ENCODE measurements at regions not wholly inside any gene's neighbourhood (a gene's known extent, or its start where the extent isn't known, plus 50 kb on each side); places are given as distances from the start of the nearest gene placed in this dataset.
A peak's percentile ranks its signal among the peaks of the same experiment; 100 is the strongest.

GRCh38 chr6:41460742-41461336 is 85.3 kb upstream of the FOXP4 start:
- DNase-seq = no peak
- H4K20me1 ChIP-seq (ENCODE audit: insufficient read depth) = no peaks in the 10 kb centered on the region
- H2AFZ ChIP-seq (ENCODE audit: low read depth) = peak overlapping the region; percentile 17; the same call in 1 of the 2 replicates
- no peaks in the 10 kb centered on the region for H3K79me2 ChIP-seq (ENCODE audit: insufficient read depth)
- H3K36me3 ChIP-seq (replicated peaks in 1 of 2; ENCODE audit: control insufficient read depth in 1 of 2, insufficient read depth in 2 of 2, low read length in 1 of 2) = no peaks in the 10 kb centered on the region
- H3K4me2 ChIP-seq = no peak overlapping the region
- ChIA-PET POLR2A (no interaction called here), CTCF (interaction anchor here (1.3 to 7.6 kb wide), 12 partner anchors 11 to 223 kb away, joined by 3 to 183 read pairs (median 9); no protein-coding TSS in a partner anchor)
- H3F3A ChIP-seq (replicated peaks; ENCODE audit: insufficient read depth) = no peaks in the 10 kb centered on the region
- H3K9ac ChIP-seq = no peak overlapping the region
- peaks cover 0 to 5% of the 10 kb centered on the region in 2 experiments; a peak in 1 of 4 replicates for H3K4me1 ChIP-seq (ENCODE audit: control insufficient read depth in 1 of 2, insufficient read depth in 2 of 2, low read depth in 1 of 2, low read length in 1 of 2)
- TF ChIP-seq USF1 (IDR thresholded peaks at IDR 0.05; ENCODE audit: borderline replicate concordance, low read depth) = no peak
- no peak for TF ChIP-seq RAD21 (IDR thresholded peaks at IDR 0.05; ENCODE audit: low read length)
- TF ChIP-seq GABPA (IDR thresholded peaks at IDR 0.05; ENCODE audit: low read depth) = peak; percentile 50
- no peak overlapping the region for H3K27ac ChIP-seq (ENCODE audit: low read depth in 2 of 2, low read length in 1 of 2)
- H3K9me3 ChIP-seq = no peaks in the 10 kb centered on the region
- no peak overlapping the region for H3K4me3 ChIP-seq (ENCODE audit: low read depth in 2 of 2, low read length in 1 of 2)
- H3K27me3 ChIP-seq (ENCODE audit: insufficient read depth) = peaks cover 10% of the 10 kb centered on the region; the same call in 1 of the 2 replicates
- no peaks in the 10 kb centered on the region for H3K9me2 ChIP-seq

- peaks cover 0 to 5% of the 10 kb centered on the region in 2 experiments; a peak in 1 of 4 replicates for H3K4me1 ChIP-seq (ENCODE audit: control insufficient read depth in 1 of 2, insufficient read depth in 2 of 2, low read depth in 1 of 2, low read length in 1 of 2)
- no peaks in the 10 kb centered on the region for H3K9me3 ChIP-seq
- H3K4me3 ChIP-seq (ENCODE audit: low read depth in 2 of 2, low read length in 1 of 2) = no peak overlapping the region
- no peaks in the 10 kb centered on the region for H3F3A ChIP-seq (replicated peaks; ENCODE audit: insufficient read depth)
- no peaks in the 10 kb centered on the region for H3K36me3 ChIP-seq (replicated peaks in 1 of 2; ENCODE audit: control insufficient read depth in 1 of 2, insufficient read depth in 2 of 2, low read length in 1 of 2)
- no peaks in the 10 kb centered on the region; the same call in 1 of the 2 replicates for H3K27me3 ChIP-seq (ENCODE audit: insufficient read depth)
- H3K4me2 ChIP-seq = no peak overlapping the region
- WGBS (ENCODE audit: low lambda C conversion rate) = 87% methylated on average over 3 of the region's 4 CpGs
- ChIA-PET POLR2A (no interaction called here), CTCF (interaction anchor here (1.0 to 7.6 kb wide), 23 partner anchors 12 to 232 kb away, joined by 3 to 183 read pairs (median 5); no protein-coding TSS in a partner anchor)
- no peak for DNase-seq
- no peak for TF ChIP-seq USF2 (IDR thresholded peaks at IDR 0.05; ENCODE audit: borderline replicate concordance, low read depth, low read length)
- no peak for TF ChIP-seq PBX3 (IDR thresholded peaks at IDR 0.05)
- TF ChIP-seq REST (IDR thresholded peaks at IDR 0.05; ENCODE audit: low read depth, low read length) = no peak
- no peak for TF ChIP-seq TCF12 (IDR thresholded peaks at IDR 0.05)
- TF ChIP-seq FOSL2 (IDR thresholded peaks at IDR 0.05; ENCODE audit: borderline replicate concordance, low read depth) = no peak
- TF ChIP-seq JUND (IDR thresholded peaks at IDR 0.05) = no peak
- TF ChIP-seq MXI1 (IDR thresholded peaks at IDR 0.05; ENCODE audit: low read depth, low read length) = no peak
- TF ChIP-seq YY1 (IDR thresholded peaks at IDR 0.05; ENCODE audit: low read depth) = no peak
- no peak for TF ChIP-seq POLR2AphosphoS5 (IDR thresholded peaks at IDR 0.05; ENCODE audit: low read depth, low read length)
- no peak for TF ChIP-seq IRF3 (IDR thresholded peaks at IDR 0.05; ENCODE audit: low read depth, low read length)
- no peak for TF ChIP-seq NRF1 (IDR thresholded peaks at IDR 0.05; ENCODE audit: low read depth, low read length)
- no peak for TF ChIP-seq SMC3 (IDR thresholded peaks at IDR 0.05; ENCODE audit: low read depth, low read length)
- no peak for TF ChIP-seq FOXJ3 (CRISPR knock-in tag; IDR thresholded peaks at IDR 0.05)
- TF ChIP-seq GABPA (IDR thresholded peaks at IDR 0.05; ENCODE audit: low read depth) = no peak
- no peak for TF ChIP-seq TAF1 (IDR thresholded peaks at IDR 0.05; ENCODE audit: borderline replicate concordance, low read depth, low read length)
- TF ChIP-seq MAX (IDR thresholded peaks at IDR 0.05; ENCODE audit: low read depth) = no peak
- no peak for TF ChIP-seq EP300 (IDR thresholded peaks at IDR 0.05; ENCODE audit: borderline replicate concordance in 1 of 2, low read depth in 1 of 2, low read length in 1 of 2)
- H3K79me2 ChIP-seq (ENCODE audit: insufficient read depth) = no peaks in the 10 kb centered on the region
- no peak overlapping the region for H2AFZ ChIP-seq (ENCODE audit: low read depth)
- no peak overlapping the region for H3K27ac ChIP-seq (ENCODE audit: low read depth in 2 of 2, low read length in 1 of 2)
- no peak overlapping the region for H3K9ac ChIP-seq
- H4K20me1 ChIP-seq (ENCODE audit: insufficient read depth) = no peaks in the 10 kb centered on the region
- no peaks in the 10 kb centered on the region for H3K9me2 ChIP-seq
These were observed 84.1 kb upstream of the FOXP4 start for GRCh38 chr6:41462033-41462432.

Data from SK-N-SH (cell line).